Cerebellar nuclear complex (tissue), 1 donor: ENCODE measurements at regions not wholly inside any gene's neighbourhood (a gene's known extent, or its start where the extent isn't known, plus 50 kb on each side); places are given as distances from the start of the nearest gene placed in this dataset.

Source experiments
- DNase-seq, 2 experiments: peaks; one replicate each; lab custom pipeline; 2025; lab: John Stamatoyannopoulos, UW

DNA sequence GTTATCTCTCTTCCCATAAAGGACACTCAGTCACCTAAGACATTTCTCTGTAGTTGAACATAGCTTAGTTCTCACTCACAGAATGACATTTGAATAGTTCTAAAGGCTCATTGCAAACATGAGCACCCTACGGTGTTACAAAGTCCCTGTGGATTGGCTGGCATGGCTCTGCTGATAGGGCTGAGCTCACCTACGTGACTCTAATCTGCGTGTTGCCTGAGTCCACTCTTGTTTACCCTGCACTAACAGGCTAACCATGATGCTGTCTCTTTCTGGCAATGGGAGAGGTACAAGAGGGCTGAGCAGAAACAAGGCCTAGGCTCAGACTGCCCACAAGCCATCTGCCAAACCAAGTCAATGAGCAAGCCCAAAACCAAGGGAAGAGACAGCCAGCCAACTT is 103.6 kb downstream of the PALM2AKAP2 start:
- no peak for DNase-seq

DNA sequence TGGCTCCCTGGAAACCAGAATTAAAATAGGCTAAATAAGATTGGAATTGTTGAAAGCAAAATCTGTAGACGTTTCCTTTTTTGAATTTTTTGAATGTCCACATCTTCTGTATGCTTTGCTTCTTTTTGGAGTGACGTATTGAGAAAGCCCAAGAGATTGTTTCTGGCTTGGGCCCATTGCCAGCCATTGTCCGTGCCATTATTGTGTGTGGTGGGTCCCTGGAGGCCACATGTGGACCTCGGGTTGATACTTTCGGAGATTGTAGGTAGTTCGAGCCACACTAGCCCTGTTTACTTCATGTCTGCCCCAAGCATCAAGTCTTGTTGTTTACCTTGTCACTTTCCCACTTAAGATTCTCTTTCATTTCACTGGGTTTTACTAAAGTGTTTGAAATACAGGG is 106.0 kb downstream of the PALM2AKAP2 start:
- DNase-seq = no peak

DNA sequence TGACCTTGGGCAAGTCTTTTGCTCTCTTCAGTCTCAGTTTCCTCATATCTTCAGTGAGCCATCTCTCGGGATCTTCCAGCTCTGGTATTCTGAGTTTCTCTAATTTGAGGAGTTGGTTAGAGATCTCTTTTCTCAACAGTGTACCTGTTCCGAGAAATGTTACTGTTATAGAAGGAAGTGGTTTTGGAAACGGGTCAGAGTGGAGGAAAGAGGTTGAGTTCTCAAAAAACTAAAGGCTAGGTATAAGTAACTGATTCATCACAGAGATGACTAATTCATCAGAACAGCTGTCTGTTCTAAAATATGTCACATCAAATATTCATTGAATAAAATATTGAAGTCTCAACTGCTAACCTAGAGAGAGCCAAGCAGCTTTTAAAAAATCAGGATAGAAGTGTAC is 106.6 kb downstream of the PALM2AKAP2 start:
- DNase-seq = no peak

DNA sequence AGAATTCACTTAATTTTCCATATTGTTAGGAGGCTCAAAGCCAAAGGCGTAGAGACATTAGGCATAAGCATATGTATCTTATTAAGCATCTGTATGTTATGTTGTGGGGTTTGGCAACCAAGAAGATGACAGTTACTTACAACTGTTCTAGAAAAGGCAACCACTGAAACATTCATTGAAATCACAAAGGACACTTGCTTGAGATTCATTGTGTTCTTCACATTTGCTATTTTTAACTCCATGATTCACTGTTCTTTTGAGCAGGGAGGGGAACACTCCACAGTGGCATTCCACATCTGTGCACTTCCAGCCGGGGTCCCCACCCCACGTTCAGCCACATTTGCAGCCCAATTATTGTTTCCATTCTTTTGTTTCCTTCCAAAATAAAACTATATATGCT is 107.1 kb downstream of the PALM2AKAP2 start:
- no peak for DNase-seq

DNA sequence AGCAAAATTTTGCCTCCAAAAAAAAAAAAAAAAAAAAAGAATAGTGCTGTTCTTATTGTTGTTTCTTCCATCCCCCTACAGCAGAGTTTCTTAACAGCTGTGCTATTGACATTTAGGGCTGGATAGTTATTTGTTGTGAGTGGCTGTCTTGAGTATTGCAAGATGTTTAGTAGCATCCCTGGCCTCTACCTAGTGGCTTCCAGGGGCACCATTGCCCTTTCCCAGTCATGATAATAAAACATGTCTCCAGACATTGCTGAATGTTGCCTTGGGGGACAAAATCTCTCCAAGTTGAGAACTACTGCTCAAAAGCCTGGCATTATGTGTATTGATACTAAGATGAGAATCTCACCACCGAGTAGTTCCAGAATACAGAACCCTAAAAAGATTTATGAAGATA is 108.7 kb downstream of the PALM2AKAP2 start:
- DNase-seq = no peak

DNA sequence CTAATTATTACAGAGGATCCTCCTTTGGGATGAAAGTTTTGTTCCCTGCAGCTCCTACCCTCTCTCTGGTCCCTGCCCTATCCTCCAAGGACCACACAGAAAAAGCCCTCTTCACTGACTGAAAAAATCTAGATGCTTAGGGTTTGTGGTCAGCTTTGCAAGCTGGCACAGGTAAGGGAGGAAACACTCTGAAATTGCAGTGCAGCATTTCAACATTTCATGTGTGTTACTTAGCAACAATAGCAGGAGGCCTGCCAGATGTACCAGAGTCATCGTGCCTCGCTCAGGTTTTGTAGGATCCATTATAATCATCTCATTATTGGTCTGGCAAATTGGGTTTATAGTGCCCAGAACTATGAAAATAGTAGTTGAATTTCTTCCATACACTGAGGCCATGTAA is 109.5 kb downstream of the PALM2AKAP2 start:
- DNase-seq = no peak

DNA sequence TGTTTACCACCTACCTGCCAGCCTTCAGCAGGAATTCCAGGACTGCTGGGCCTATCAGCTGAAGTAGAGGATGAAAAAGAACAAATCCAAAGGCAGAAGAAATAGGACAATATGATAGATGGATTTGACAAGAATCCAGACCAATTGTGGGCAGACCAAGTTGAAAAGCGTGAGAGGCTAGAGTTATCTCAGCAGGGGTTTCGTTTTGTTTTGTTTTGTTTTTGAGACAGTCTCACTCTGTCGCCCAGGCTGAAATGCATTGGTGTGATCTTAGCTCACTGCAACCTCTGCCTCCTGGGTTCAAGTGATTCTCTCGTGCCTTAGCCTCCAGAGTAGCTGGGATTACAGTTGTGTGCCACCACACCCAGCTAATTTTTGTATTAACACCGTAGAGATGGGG is 113.2 kb downstream of the PALM2AKAP2 start:
- DNase-seq = no peak

DNA sequence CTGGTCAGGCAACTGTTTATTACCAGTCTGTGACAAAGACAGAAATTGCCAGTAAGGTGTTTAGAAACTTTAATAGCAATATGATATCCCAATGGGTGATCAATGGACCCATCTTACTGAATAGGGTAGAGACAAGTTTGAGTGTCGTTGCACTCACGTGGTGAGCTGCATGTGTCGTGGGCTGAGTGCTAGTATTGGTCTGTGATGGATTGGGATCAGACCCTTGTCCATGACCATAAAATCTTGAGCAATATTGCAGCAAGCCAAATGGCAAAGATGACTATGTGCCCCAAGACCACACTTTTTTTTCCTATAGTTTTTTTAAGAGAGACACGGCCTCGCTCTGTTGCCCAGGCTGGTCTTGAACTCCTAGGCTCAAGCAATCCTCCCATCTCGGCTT is 114.5 kb downstream of the PALM2AKAP2 start:
- DNase-seq = no peak

DNA sequence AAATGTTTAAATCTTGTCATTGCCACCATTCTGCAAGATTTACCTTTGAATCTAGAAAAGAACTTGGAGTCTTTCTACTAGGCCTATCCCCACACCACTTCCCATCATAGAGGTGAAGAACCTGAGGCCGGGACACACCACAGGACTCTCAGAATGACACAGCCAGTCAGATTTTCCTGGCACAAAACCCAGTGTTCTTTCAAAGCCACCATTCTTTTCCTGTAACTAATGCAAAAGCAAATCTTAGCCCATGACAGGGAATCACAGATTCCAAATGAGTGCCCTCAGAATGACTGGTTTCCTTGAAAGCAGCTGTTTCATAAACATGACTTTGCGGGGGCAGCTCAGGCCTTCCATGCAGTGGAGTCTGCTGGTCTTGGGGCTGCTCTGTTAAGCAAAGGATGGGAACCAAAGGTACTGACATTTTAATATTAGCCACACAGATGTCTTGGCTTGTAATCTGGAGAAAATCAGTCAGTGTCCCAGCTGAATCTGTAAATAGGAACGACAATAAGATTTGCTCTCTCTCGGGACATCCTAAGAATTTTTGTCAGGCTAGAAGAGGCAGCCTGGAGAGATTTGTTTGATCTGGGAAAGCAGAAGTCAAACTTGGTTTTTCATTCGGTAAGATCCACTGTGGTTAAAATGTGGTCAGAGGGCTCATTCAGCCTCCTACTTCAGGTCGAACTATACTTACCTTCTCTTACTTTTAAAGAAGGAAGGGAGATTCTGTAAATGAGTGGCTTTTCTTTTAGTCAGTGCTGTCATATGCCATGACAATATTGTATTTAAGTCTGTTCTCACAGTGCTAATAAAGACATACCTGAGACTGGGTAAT is 115.1 kb downstream of the PALM2AKAP2 start:
- no peak for DNase-seq

DNA sequence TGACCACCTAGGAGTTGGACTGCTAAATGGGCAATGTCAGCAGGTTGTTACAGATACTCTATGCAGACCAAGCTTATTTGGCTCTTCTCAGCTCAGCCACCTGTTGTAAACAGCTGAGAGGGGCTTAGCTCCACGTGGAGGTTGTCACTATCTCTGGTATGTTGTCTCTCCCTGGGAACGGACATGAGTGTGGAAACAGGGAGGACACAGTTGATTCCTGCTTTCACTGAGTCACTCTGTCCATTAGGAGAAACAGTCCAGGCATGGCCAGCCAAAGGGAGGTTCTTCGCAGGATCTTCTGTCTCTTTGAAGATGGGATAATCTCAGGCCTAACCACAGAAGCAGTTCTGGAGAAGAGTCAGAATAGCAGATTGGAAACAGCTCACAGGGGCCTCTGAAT is 121.2 kb downstream of the PALM2AKAP2 start:
- DNase-seq = no peak

DNA sequence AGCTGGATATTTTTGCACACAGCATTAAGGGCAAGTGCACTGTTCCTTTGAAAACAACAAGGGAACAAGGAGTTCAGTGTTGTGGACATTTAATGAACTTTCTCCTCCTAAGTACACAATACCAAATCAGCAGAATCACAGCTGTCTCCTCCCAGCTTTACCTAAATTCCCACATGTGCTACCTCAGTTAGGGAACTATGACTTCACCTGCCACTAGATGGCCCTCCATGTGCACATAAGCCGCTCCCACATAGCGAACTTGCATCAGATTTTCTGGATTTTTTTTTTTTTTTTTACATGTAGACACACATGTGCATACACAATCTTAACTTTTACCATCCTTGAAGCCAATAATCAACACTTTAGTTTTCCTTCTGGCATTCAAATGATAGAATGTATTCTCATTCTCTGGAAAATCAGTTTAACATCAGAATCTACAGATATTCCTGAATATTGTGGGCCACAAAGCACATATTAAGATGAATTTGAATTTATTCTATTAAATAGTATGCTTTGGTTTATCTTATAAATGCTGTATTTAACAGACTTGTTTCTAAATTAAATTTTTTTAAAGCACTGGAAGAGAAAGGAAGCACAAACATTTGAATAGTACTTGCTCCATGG is 123.6 kb downstream of the PALM2AKAP2 start:
- DNase-seq = no peak

DNA sequence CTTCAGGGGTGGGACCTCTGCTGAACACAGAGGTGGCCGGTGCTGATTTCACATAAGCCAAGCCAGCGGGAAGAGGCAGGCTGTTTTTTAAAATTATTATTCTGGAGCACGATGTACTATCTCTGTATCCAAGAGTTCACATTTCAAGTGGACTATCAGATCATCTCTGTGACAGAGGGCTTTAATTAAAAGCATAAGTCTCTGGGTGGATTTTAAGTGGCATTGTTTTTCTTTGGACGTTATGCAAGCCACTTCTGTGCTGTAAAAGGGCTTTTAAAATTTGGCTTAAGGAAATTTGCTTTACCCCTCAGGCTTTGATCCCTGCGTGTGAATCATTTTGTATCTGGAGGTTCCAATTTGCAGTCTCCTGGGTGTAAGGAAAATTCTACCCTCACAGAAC is 124.7 kb downstream of the PALM2AKAP2 start:
- no peak for DNase-seq

DNA sequence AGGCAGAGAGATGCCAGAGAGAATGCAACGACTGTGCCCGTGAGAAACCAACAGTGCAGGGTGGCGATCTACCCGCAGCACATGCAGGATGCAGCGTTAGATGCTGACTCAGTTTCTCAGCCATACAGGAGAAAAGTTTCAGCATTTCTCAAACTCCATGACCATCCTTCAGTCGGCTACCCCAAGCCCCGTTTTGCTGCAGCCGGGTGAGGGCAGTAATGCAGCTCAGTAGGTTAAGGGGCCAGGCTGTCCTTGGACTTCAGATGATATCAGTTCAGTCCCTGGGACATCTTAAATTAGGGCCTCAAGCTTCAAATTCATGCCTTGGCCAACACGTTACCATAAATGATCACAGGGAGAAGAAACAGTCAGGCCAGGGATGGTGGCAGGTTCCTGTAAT is 125.5 kb downstream of the PALM2AKAP2 start:
- no peak for DNase-seq

DNA sequence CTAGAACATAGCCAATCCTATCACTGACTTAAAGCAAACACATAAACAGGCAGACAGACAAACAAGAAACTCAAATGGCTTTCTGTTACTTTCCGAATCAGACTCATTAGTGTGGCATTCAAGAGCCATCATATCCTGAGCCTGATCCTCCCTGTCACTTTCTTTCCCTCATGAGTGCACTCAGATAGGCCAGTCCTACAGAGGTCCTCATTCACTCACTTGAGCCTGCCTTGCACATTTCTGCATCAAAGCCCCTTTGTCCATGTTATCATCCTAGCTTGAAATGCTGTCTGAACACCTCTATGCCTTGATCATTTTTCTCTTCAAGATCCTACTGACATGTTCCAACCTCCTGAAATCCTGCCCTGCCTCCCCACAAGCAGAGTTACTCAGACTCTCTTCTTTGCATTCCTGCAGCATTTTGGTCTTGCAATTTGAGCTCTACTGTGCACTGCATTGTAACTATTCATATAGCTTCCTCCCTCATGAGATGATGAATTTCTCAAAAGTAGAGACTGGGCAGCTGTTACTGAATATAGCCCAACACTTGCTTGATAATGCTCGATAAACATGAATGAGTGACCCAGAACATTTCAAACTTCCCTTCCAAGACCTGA is 126.9 kb downstream of the PALM2AKAP2 start:
- DNase-seq = no peak

DNA sequence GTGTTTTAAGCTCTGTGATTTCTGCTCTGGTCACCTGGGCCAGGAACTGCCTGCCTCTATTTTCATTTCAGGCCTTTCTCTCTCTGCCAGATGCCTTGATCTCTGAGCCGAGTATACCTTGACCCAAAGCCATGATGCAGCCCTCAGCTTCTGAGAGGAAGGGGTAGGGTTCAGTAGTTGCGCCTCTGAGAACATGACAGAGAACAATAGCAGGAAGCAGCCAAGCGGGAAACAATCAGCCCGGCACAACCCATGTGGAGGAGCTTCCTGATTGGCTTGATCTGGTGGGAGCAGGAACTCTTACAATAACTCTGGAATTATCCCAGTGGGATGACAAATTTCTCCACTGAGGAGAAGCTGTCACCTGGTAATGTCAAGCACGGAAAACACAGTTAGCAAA is 127.4 kb downstream of the PALM2AKAP2 start:
- no peak for DNase-seq

DNA sequence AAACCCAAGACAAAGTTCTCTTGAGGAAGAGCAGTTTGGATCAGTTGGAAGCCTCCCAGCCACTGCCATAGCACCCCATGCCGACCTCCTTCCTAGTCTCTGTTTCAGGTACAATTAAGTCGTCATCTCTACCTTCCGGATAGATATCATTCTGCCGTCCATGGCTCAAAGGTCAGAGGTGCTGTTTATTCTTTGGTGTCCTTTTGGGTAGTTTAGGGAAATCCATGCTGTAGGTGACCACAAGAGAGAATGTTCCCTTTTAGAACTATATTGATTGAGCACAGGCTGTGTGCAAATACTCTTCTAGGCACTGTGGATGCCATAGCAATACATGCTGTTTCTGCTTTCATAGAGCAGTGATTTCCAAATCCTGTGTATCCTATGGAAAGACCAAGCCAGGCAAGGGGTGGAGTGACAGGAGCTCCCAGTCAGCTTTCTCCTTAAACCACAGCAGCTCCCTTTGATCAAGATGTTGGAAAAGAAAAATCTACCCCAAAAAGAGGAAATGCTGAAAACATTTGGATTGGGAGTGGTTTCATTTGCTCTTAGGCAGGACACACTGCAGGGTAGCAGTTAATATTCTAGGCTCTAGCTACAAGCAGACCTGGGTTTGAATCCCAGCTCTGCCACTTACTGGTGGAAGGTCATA is 127.9 kb downstream of the PALM2AKAP2 start:
- DNase-seq = no peak

DNA sequence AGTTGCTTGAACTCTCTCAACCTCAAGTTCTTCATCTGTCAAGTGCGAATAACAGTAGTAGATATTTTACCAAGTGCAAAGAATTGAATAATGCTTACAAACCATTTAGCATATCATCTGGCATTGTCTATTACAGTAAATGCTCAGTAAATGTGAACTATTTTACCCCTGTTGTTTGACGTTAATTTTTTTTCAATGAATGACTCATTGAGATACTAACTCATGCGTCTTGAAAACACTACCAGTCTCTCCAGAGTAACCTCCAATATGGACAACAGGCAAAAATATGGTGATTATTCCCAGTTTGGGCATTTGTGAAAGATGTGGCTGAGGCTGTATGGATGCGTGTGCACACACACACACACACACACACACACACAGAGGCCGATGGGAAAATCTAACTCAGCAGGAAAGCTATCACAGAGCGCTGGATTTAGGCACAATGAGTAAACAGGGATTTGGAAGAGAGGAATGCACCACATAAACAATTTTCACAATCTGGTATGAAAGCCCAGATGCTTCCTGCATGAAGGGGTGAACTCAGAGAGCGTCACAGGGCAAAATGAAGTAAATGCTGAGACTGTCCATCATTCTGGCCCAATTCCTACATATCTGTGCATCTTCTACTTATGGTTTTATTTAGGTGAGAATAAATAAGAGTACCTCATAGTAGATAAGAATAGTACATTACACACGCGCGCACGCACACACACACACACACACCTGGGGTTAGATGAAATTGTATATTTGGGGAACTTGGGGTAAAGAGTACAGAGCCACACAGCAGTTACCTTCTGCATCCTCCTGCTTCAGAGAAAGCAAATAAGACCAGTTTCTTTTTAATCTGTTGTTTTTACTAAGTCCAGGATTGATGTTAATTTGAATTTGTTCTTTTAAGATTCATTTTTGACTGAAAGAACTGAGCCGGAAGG is 128.7 kb downstream of the PALM2AKAP2 start:
- no peak for DNase-seq

DNA sequence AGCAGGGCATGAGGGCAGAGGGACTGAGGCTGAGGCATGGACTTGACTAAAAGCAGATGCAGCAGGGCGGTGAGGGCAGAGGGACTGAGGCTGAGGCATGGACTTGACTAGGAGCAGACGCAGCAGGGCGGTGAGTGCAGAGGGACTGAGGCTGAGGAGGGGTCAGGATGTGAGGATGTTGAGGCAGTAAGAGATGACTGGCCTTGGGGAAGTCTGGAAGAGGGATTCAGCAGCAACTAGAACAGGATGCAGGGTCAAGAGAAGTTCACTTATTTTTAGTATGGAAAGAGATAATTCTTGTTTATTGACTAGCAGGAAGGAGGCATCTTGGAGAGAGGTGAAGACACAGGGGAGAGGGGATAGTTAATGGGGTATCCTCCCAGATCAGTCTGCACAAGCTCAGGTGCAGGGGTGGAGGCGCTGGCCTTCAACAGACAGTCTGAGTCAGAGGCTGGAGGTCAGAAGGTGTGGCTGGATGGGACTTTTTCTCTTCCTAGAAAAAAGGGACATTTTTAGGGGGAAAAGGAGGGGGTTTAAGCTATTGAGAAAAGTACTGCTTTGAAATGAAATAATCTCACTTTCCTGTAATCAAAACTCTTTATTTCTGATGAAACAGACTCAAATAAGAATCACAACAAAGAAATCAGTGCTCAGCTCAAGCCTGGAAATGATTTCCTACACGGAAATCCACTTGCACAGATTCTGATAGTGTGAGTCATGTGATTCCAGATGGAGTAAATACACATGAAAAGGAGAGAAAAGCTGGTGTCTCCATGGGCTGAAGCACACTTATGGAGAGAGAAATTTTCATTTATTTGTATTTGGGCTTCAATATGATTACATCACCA is 130.9 kb downstream of the PALM2AKAP2 start:
- no peak for DNase-seq

DNA sequence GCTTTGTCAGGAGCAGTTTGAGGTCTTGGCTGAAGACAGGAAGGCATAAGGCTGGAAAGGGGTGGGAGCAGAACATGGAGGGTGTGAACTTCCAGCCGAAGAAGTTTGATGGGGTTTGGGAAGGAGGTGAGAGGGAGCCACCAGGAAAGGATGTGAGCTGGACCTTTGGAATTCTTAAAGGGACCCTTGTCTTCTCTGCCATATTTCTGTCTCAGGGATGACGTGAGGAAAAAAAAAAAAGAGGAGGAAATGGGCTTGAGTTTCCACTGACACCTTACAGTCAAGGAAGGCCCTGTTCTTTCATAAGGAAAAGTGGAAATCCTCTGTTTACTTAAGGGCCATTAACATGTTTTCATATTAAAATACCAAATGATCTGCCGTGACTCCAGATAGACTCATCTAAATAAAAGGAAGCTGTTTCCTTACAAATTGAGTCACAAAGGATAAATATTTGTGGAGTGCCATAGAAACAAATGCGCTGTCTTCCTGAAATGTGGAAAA is 132.1 kb downstream of the PALM2AKAP2 start:
- DNase-seq = no peak

DNA sequence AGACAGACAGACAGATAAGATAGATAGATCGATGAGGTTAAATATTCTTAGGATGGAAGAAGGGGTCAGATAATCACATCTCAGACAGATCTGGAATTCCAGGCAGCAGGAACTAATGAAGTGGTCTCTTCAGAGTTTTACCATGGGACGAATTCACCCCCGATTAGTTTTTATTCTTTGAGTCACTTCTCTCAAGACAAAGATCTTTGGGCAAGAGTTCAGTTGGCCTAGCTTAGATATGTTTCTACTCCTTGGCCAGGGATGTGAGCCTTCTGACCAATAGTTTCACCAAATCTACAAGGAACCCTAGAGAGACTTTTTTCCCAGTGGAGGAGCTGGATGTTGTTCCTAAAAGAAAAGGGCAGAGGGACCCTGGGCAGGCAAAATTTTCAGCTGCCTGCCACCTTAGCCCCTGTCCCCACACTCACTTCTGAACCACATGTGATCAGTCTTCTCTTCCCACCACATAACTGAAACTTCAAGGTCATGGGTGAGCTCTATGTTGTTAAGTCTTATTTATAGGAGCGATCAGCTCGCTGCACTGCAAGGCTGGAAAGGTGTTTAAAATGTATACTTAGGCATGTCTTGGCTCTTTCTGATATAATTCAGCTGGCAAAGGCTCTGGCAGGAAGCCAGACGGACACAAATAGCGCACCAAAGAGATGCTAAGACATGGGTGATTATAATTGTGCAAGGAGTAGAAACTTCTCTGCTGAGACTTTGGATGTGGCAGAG is 132.9 kb downstream of the PALM2AKAP2 start:
- DNase-seq = no peak
